WTC11 (cell line): ENCODE measurements at regions not wholly inside any gene's neighbourhood (a gene's known extent, or its start where the extent isn't known, plus 50 kb on each side); places are given as distances from the start of the nearest gene placed in this dataset.

Experiments
- CREB1 ChIP-seq: sonication (generic); formaldehyde crosslinking; IDR thresholded peaks from 2 replicates; pipeline ENCODE4 v1.8.0; 2023; ENCODE audit warnings: mild to moderate bottlenecking, missing genetic modification reagents
- NR2C2 ChIP-seq: sonication (generic); formaldehyde crosslinking; IDR thresholded peaks from 2 replicates; pipeline ENCODE4 v1.8.0; 2022; ENCODE audit warnings: mild to moderate bottlenecking, missing genetic modification reagents
- ZNF121 ChIP-seq: sonication (generic); formaldehyde crosslinking; IDR thresholded peaks from 2 replicates; pipeline ENCODE4 v1.8.0; 2023; ENCODE audit warnings: missing genetic modification reagents
- TF ChIP-seq, protein P1 (sequence below): fragments of 200-600 bp; IDR thresholded peaks from 2 replicates; pipeline ENCODE4 v1.8.0; 2022; ENCODE audit warnings: antibody characterized with exemption
- TF ChIP-seq, protein P2 (sequence below): sonication (generic); formaldehyde crosslinking; IDR thresholded peaks from 2 replicates; pipeline ENCODE4 v1.8.1; 2023; ENCODE audit warnings: mild to moderate bottlenecking, missing genetic modification reagents, moderate library complexity
- TF ChIP-seq, protein P3 (sequence below): sonication (generic); formaldehyde crosslinking; IDR thresholded peaks from 2 replicates; pipeline ENCODE4 v1.8.0; 2022; ENCODE audit warnings: mild to moderate bottlenecking, missing genetic modification reagents

DNA sequence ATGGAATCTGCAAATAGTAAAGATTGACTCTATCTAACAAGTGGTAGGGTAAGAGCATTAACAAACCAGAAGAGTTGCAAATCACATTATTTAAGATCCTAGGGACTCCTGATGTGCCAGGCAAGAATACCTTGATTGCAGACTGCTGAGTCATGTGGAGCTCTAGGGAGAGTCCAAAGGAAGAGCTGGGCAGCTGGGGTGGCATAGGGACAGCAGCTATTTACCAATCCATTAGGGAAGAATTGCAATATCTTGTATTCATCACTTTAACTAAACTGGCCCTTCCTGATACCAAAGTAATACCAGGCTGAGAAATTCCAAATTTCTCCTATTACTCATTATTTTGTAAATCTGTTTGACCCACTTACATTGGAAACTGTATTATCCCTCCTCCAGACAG is 52.2 kb upstream of the ACP3 start:
- no peak for TF ChIP-seq CREB1
- TF ChIP-seq, protein P1, sequence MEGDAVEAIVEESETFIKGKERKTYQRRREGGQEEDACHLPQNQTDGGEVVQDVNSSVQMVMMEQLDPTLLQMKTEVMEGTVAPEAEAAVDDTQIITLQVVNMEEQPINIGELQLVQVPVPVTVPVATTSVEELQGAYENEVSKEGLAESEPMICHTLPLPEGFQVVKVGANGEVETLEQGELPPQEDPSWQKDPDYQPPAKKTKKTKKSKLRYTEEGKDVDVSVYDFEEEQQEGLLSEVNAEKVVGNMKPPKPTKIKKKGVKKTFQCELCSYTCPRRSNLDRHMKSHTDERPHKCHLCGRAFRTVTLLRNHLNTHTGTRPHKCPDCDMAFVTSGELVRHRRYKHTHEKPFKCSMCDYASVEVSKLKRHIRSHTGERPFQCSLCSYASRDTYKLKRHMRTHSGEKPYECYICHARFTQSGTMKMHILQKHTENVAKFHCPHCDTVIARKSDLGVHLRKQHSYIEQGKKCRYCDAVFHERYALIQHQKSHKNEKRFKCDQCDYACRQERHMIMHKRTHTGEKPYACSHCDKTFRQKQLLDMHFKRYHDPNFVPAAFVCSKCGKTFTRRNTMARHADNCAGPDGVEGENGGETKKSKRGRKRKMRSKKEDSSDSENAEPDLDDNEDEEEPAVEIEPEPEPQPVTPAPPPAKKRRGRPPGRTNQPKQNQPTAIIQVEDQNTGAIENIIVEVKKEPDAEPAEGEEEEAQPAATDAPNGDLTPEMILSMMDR: no peak
- TF ChIP-seq, protein P2, sequence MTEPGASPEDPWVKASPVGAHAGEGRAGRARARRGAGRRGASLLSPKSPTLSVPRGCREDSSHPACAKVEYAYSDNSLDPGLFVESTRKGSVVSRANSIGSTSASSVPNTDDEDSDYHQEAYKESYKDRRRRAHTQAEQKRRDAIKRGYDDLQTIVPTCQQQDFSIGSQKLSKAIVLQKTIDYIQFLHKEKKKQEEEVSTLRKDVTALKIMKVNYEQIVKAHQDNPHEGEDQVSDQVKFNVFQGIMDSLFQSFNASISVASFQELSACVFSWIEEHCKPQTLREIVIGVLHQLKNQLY (CRISPR knock-in tag): no peak
- no peak for TF ChIP-seq NR2C2 (CRISPR knock-in tag)
- TF ChIP-seq, protein P3, sequence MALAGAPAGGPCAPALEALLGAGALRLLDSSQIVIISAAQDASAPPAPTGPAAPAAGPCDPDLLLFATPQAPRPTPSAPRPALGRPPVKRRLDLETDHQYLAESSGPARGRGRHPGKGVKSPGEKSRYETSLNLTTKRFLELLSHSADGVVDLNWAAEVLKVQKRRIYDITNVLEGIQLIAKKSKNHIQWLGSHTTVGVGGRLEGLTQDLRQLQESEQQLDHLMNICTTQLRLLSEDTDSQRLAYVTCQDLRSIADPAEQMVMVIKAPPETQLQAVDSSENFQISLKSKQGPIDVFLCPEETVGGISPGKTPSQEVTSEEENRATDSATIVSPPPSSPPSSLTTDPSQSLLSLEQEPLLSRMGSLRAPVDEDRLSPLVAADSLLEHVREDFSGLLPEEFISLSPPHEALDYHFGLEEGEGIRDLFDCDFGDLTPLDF (CRISPR knock-in tag): no peak
- no peak for TF ChIP-seq ZNF121 (CRISPR knock-in tag)
